HCT116 (cell line): ENCODE measurements at regions not wholly inside any gene's neighbourhood (a gene's known extent, or its start where the extent isn't known, plus 50 kb on each side); places are given as distances from the start of the nearest gene placed in this dataset.

Experiments
- ATAC-seq: fragments of 200-7000 bp; cut with Tn5 transposase; 2 replicates; pipeline ENCODE4 v1.9.1; 2020; ENCODE audit warnings: mild to moderate bottlenecking, moderate library complexity
- BruUV-seq: library from RNA; stranded (reverse); fragments of 400-500 nt; replicated peaks from 2 replicates; lab custom pipeline; 2021; lab: Mats Ljungman, UMichigan
- CTCF ChIA-PET: fragments of 300-600 bp; sonication (Branson Sonifier 250); formaldehyde crosslinking; loops from one replicate; lab custom pipeline; 2021; ENCODE audit warnings: antibody characterized with exemption; lab: Charles Lee
- POLR2A ChIA-PET: fragments of 300-600, 350-600 bp; sonication (Branson Sonifier 250); formaldehyde crosslinking; loops from one replicate; lab custom pipeline; 2021; ENCODE audit warnings: antibody characterized with exemption; lab: Charles Lee
- RAD21 ChIA-PET, 2 experiments: fragments of 300-600 bp; sonication (Branson Sonifier 250); formaldehyde crosslinking; loops; one replicate each; lab custom pipeline; 2023; ENCODE audit warnings: low total read pairs in 2 of 2; ENCODE audit not compliant: uncharacterized antibody in 2 of 2, unreplicated experiment in 2 of 2, low non-redundant PET in 1 of 2; lab: Charles Lee
- DNase-seq: peaks from one replicate; pipeline ENCODE4 v3.0.0-alpha.2; 2010; ENCODE audit warnings: low read depth, low spot score
- H2AFZ ChIP-seq: fragments of 200-600 bp; shearing (Covaris generic), sonication (generic); 2 replicates; pipeline ENCODE4 v1.6.1; 2017; ENCODE audit warnings: low read depth, mixed run types, mixed read lengths, antibody characterized with exemption, low read length; ENCODE audit not compliant: poor library complexity, severe bottlenecking
- H3K27ac ChIP-seq: 2 replicates; pipeline ENCODE4 v1.5.1; 2012; ENCODE audit warnings: low read depth, low read length
- H3K27me3 ChIP-seq: fragments of 200-600 bp; sonication (generic); 2 replicates; pipeline ENCODE4 v1.6.1; 2016; ENCODE audit warnings: mixed run types, low read length, mixed read lengths; ENCODE audit not compliant: insufficient read depth
- H3K36me3 ChIP-seq, 2 experiments: fragments of 200-500 bp in 1 of 2; fragments of 200-600 bp in 1 of 2; sonication (Bioruptor generic) in 1 of 2; sonication (generic) in 1 of 2; 2 replicates each; pipeline versions ENCODE4 v1.5.1 to v1.6.1; 2014 to 2016; ENCODE audit warnings: low read length in 2 of 2, inconsistent platforms in 1 of 2, mixed read lengths in 1 of 2, mixed run types in 1 of 2; ENCODE audit not compliant: insufficient read depth in 2 of 2, control insufficient read depth in 1 of 2
- H3K4me1 ChIP-seq, 2 experiments: fragments of 200-600 bp in 1 of 2; sonication (generic) in 1 of 2; 2 replicates each; pipeline versions ENCODE4 v1.5.1 to v1.6.1; 2012 to 2017; ENCODE audit warnings: low read length in 2 of 2, inconsistent platforms in 1 of 2, mild to moderate bottlenecking in 1 of 2, mixed read lengths in 1 of 2, mixed run types in 1 of 2, moderate library complexity in 1 of 2; ENCODE audit not compliant: insufficient read depth in 2 of 2, control insufficient read depth in 1 of 2
- H3K4me2 ChIP-seq: fragments of 200-600 bp; sonication (generic); 2 replicates; pipeline ENCODE4 v1.6.1; 2017; ENCODE audit warnings: mixed run types, low read length, mixed read lengths
- H3K4me3 ChIP-seq, 2 experiments: fragments of 200-600 bp in 1 of 2; sonication (generic) in 1 of 2; replicated peaks in 1 of 2; 2 replicates each; pipeline ENCODE4 v1.5.1; 2011 to 2016; ENCODE audit warnings: low read length in 2 of 2, control low read depth in 1 of 2, low read depth in 1 of 2, mild to moderate bottlenecking in 1 of 2, mixed read lengths in 1 of 2, mixed run types in 1 of 2
- H3K79me2 ChIP-seq: fragments of 200-600 bp; sonication (generic); 2 replicates; pipeline ENCODE4 v1.6.1; 2017; ENCODE audit warnings: mild to moderate bottlenecking, mixed run types, low read length, moderate library complexity, mixed read lengths; ENCODE audit not compliant: insufficient read depth
- H3K9ac ChIP-seq: fragments of 200-600 bp; sonication (generic); 2 replicates; pipeline ENCODE4 v1.6.1; 2016; ENCODE audit warnings: low read length, mixed read lengths
- H3K9me2 ChIP-seq: fragments of 200-600 bp; sonication (generic), shearing (Covaris generic); 2 replicates; pipeline ENCODE4 v1.6.1; 2017; ENCODE audit warnings: mixed run types, mild to moderate bottlenecking, moderate library complexity; ENCODE audit not compliant: insufficient read depth
- H3K9me3 ChIP-seq, 2 experiments: fragments of 200-500 bp in 1 of 2; fragments of 200-600 bp in 1 of 2; sonication (Bioruptor generic) in 1 of 2; sonication (generic) in 1 of 2; 2 replicates each; pipeline ENCODE4 v1.6.1; 2014 to 2017; ENCODE audit warnings: low read length in 2 of 2, mixed read lengths in 2 of 2, inconsistent platforms in 1 of 2, low read depth in 1 of 2, mild to moderate bottlenecking in 1 of 2, mixed run types in 1 of 2, moderate library complexity in 1 of 2; ENCODE audit not compliant: control insufficient read depth in 1 of 2, insufficient read depth in 1 of 2
- H4K20me1 ChIP-seq: fragments of 200-600 bp; sonication (generic), shearing (Covaris generic); 2 replicates; pipeline ENCODE4 v1.6.1; 2017; ENCODE audit warnings: mixed run types, mild to moderate bottlenecking, moderate library complexity; ENCODE audit not compliant: insufficient read depth
- ATF3 ChIP-seq: IDR thresholded peaks from 2 replicates; pipeline ENCODE4 v1.6.1; 2012
- CBX3 ChIP-seq: IDR thresholded peaks from 2 replicates; pipeline ENCODE4 v1.6.1; 2012; ENCODE audit warnings: low read depth
- CEBPB ChIP-seq: IDR thresholded peaks from 2 replicates; pipeline ENCODE4 v1.6.1; 2012; ENCODE audit warnings: low read depth
- EGR1 ChIP-seq: IDR thresholded peaks from 2 replicates; pipeline ENCODE4 v1.6.1; 2012; ENCODE audit warnings: low read depth
- ELF1 ChIP-seq: IDR thresholded peaks from 2 replicates; pipeline ENCODE4 v1.6.1; 2012; ENCODE audit warnings: low read depth, borderline replicate concordance
- FOSL1 ChIP-seq: IDR thresholded peaks from 2 replicates; pipeline ENCODE4 v1.6.1; 2012; ENCODE audit warnings: low read depth
- JUND ChIP-seq: IDR thresholded peaks from 2 replicates; pipeline ENCODE4 v1.6.1; 2012
- POLR2AphosphoS5 ChIP-seq: IDR thresholded peaks from 2 replicates; pipeline ENCODE4 v1.6.1; 2011; ENCODE audit warnings: mild to moderate bottlenecking, low read depth, low read length, moderate library complexity
- RAD21 ChIP-seq: IDR thresholded peaks from 2 replicates; pipeline ENCODE4 v1.6.1; 2012; ENCODE audit warnings: low read depth, mild to moderate bottlenecking
- REST ChIP-seq: IDR thresholded peaks from 2 replicates; pipeline ENCODE4 v1.6.1; 2012; ENCODE audit warnings: low read depth
- SIN3A ChIP-seq: IDR thresholded peaks from 2 replicates; pipeline ENCODE4 v1.6.1; 2012; ENCODE audit warnings: low read depth
- SP1 ChIP-seq: IDR thresholded peaks from 2 replicates; pipeline ENCODE4 v1.6.1; 2012; ENCODE audit warnings: low read depth
- SRF ChIP-seq: IDR thresholded peaks from 2 replicates; pipeline ENCODE4 v1.6.1; 2012; ENCODE audit warnings: low read depth
- YY1 ChIP-seq: IDR thresholded peaks from 2 replicates; pipeline ENCODE4 v1.6.1; 2011; ENCODE audit warnings: low read length, low read depth, moderate library complexity, mild to moderate bottlenecking; ENCODE audit not compliant: insufficient replicate concordance; ENCODE audit errors: extremely low read depth
- ZBTB33 ChIP-seq: IDR thresholded peaks from 2 replicates; pipeline ENCODE4 v1.6.1; 2011; ENCODE audit warnings: mild to moderate bottlenecking, low read length, moderate library complexity; ENCODE audit not compliant: insufficient replicate concordance; ENCODE audit errors: extremely low read depth
- ZFX ChIP-seq: fragments of 450-650 bp; IDR thresholded peaks from 2 replicates; pipeline ENCODE4 v1.6.1; 2017
- ZNF274 ChIP-seq: fragments of 200-500 bp; sonication (Bioruptor generic); IDR thresholded peaks from 2 replicates; pipeline ENCODE4 v1.6.1; 2014; ENCODE audit warnings: mild to moderate bottlenecking, low read depth, low read length, inconsistent platforms
- intact Hi-C: fragments of 100-400 bp; cut with micrococcal nuclease; formaldehyde crosslinking; loops from 2 replicates; pipeline ENCODE4 v1.10.0; 2022
- TF ChIP-seq, protein P1 (sequence below): IDR thresholded peaks from 2 replicates; pipeline ENCODE4 v1.6.1; 2012

DNA sequence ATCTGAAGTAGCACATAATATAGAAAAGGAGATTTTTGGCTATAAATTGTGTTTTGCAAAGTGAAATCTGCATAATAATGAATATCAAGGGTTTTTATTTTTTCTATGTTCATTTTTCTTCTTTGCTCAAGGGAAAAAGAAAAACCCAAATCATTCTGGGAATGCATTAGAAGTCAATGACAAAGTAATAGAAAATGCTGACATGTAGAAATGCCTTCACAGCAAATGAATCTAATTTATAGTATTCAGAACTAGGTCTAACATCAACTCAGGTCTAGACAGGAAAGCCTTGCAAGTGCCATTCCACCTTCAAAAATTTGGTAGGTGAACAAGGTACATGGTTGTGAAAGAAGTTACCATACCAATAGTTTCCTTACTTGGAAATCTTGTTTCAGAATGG lies 831.5 kb upstream of the CELF4 start (continued):
- no peak for TF ChIP-seq YY1
- no peak for TF ChIP-seq JUND
- no peak for TF ChIP-seq ATF3
- TF ChIP-seq CBX3, result no peak
- no peak for TF ChIP-seq SRF

DNA sequence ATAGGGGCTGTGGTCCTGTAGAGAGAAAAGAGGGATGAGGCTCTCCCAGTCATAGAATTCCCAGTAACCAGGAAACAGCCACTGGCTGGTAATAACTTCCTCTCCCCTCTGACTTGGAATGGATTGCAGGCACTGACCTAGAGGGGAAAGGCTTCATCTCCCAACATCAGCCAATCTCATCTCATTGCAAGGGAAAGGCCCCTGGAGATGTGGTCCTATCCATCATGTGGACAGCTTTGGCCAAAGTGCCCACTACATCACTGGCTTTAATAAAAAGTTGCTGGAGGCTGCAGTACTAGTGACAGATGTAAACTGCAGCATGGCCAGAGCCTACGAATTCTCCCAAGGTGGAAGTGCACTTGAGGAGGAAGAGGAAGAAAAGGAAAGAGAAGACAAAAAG lies 820.5 kb upstream of the CELF4 start:
- Histone ChIP-seq H3K36me3 (no peaks in the 10 kb centered on the region), H3K9me3 (peaks cover 4 to 11% of the 10 kb centered on the region in 2 experiments), H3K4me1 (no peaks in the 10 kb centered on the region), H3K79me2 (no peaks in the 10 kb centered on the region), H3K4me2 (no peak overlapping the region), H3K4me3 (no peak overlapping the region), H3K9ac (no peak overlapping the region), H3K27ac (no peak overlapping the region), H4K20me1 (no peaks in the 10 kb centered on the region), H3K27me3 (no peaks in the 10 kb centered on the region), H2AFZ (no peak overlapping the region), H3K9me2 (no peaks in the 10 kb centered on the region)
- DNase-seq (no peak), ATAC-seq (no peak)
- ChIA-PET POLR2A (no interaction called here), CTCF (no interaction called here), RAD21 (no interaction called here)
- BruUV-seq, result no TSS peak
- intact Hi-C loops, result no loop called here
- TF ChIP-seq ZBTB33 (no peak), REST (no peak), CEBPB (no peak), SIN3A (no peak), ATF3 (no peak), SP1 (no peak), ZNF274 (no peak), FOSL1 (no peak), RAD21 (no peak), POLR2AphosphoS5 (no peak), JUND (no peak), YY1 (no peak), ELF1 (no peak), SRF (no peak), ZFX (no peak), CBX3 (no peak), EGR1 (no peak)
- TF ChIP-seq, protein P1, sequence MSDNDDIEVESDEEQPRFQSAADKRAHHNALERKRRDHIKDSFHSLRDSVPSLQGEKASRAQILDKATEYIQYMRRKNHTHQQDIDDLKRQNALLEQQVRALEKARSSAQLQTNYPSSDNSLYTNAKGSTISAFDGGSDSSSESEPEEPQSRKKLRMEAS, result no peak
